WTC11 (cell line): ENCODE measurements at regions not wholly inside any gene's neighbourhood (a gene's known extent, or its start where the extent isn't known, plus 50 kb on each side); places are given as distances from the start of the nearest gene placed in this dataset.

Experiments
- CREM ChIP-seq: sonication (generic); formaldehyde crosslinking; IDR thresholded peaks from 2 replicates; pipeline ENCODE4 v1.8.1; 2022; ENCODE audit warnings: mild to moderate bottlenecking, missing genetic modification reagents, moderate library complexity
- ESRRA ChIP-seq: sonication (generic); formaldehyde crosslinking; IDR thresholded peaks from 2 replicates; pipeline ENCODE4 v1.8.1; 2022; ENCODE audit warnings: mild to moderate bottlenecking, missing genetic modification reagents, borderline replicate concordance
- NR1H2 ChIP-seq: sonication (generic); formaldehyde crosslinking; IDR thresholded peaks from 2 replicates; pipeline ENCODE4 v1.9.0; 2021; ENCODE audit warnings: mild to moderate bottlenecking, moderate library complexity, missing genetic modification reagents
- NR2C2 ChIP-seq: sonication (generic); formaldehyde crosslinking; IDR thresholded peaks from 2 replicates; pipeline ENCODE4 v1.8.0; 2022; ENCODE audit warnings: mild to moderate bottlenecking, missing genetic modification reagents
- OVOL2 ChIP-seq: fragments of 250-450 bp; sonication (Bioruptor Pico); IDR thresholded peaks from 2 replicates; pipeline ENCODE4 v1.9.0; 2021; ENCODE audit warnings: mild to moderate bottlenecking, borderline replicate concordance
- TF ChIP-seq, protein P1 (sequence below): sonication (generic); formaldehyde crosslinking; IDR thresholded peaks from 2 replicates; pipeline ENCODE4 v1.8.1; 2023; ENCODE audit warnings: mild to moderate bottlenecking, missing genetic modification reagents, borderline replicate concordance
- TF ChIP-seq, protein P2 (sequence below): fragments of 200-600 bp; IDR thresholded peaks from 2 replicates; pipeline ENCODE4 v1.8.0; 2022; ENCODE audit warnings: antibody characterized with exemption
- TF ChIP-seq, protein P3 (sequence below): sonication (generic); formaldehyde crosslinking; IDR thresholded peaks from 2 replicates; pipeline ENCODE4 v1.8.0; 2022; ENCODE audit warnings: mild to moderate bottlenecking, missing genetic modification reagents
- TF ChIP-seq, protein P4 (sequence below): sonication (generic); formaldehyde crosslinking; IDR thresholded peaks from 2 replicates; pipeline ENCODE4 v1.8.0; 2022; ENCODE audit warnings: mild to moderate bottlenecking, missing genetic modification reagents
- TF ChIP-seq, protein P5 (sequence below): sonication (generic); formaldehyde crosslinking; IDR thresholded peaks from 2 replicates; pipeline ENCODE4 v1.8.1; 2022; ENCODE audit warnings: low read depth, mild to moderate bottlenecking, moderate library complexity, missing genetic modification reagents, borderline replicate concordance
- TF ChIP-seq, protein P6 (sequence below): fragments of 250-450 bp; sonication (Bioruptor Pico); IDR thresholded peaks from 2 replicates; pipeline ENCODE4 v1.9.0; 2021; ENCODE audit warnings: mild to moderate bottlenecking, borderline replicate concordance

DNA sequence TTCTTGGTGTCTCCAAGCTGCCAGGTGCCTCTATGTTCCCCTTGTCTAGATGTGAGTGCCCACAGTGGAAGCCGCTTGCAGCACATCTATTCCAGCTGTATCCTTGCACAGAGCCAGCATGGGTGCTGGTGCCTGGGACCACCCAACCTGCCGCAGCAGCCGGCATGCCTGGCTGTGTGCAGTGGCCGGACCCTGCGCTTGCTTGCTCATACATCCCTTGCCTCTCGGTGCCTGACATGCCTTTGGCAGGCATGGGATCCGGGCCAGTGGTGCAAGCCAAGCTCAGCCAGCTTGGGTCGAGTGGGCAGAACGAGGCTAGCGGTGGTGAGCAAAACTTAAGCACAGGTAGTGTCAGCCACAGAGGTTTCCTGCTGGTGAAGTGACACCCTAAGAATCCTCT, 355.1 kb downstream of the TLL1 start:
- TF ChIP-seq, protein P1, sequence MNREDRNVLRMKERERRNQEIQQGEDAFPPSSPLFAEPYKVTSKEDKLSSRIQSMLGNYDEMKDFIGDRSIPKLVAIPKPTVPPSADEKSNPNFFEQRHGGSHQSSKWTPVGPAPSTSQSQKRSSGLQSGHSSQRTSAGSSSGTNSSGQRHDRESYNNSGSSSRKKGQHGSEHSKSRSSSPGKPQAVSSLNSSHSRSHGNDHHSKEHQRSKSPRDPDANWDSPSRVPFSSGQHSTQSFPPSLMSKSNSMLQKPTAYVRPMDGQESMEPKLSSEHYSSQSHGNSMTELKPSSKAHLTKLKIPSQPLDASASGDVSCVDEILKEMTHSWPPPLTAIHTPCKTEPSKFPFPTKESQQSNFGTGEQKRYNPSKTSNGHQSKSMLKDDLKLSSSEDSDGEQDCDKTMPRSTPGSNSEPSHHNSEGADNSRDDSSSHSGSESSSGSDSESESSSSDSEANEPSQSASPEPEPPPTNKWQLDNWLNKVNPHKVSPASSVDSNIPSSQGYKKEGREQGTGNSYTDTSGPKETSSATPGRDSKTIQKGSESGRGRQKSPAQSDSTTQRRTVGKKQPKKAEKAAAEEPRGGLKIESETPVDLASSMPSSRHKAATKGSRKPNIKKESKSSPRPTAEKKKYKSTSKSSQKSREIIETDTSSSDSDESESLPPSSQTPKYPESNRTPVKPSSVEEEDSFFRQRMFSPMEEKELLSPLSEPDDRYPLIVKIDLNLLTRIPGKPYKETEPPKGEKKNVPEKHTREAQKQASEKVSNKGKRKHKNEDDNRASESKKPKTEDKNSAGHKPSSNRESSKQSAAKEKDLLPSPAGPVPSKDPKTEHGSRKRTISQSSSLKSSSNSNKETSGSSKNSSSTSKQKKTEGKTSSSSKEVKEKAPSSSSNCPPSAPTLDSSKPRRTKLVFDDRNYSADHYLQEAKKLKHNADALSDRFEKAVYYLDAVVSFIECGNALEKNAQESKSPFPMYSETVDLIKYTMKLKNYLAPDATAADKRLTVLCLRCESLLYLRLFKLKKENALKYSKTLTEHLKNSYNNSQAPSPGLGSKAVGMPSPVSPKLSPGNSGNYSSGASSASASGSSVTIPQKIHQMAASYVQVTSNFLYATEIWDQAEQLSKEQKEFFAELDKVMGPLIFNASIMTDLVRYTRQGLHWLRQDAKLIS: no peak
- TF ChIP-seq CREM (CRISPR knock-in tag) (no peak), NR1H2 (no peak), OVOL2 (no peak), NR2C2 (CRISPR knock-in tag) (no peak), ESRRA (CRISPR knock-in tag) (no peak)
- TF ChIP-seq, protein P2, sequence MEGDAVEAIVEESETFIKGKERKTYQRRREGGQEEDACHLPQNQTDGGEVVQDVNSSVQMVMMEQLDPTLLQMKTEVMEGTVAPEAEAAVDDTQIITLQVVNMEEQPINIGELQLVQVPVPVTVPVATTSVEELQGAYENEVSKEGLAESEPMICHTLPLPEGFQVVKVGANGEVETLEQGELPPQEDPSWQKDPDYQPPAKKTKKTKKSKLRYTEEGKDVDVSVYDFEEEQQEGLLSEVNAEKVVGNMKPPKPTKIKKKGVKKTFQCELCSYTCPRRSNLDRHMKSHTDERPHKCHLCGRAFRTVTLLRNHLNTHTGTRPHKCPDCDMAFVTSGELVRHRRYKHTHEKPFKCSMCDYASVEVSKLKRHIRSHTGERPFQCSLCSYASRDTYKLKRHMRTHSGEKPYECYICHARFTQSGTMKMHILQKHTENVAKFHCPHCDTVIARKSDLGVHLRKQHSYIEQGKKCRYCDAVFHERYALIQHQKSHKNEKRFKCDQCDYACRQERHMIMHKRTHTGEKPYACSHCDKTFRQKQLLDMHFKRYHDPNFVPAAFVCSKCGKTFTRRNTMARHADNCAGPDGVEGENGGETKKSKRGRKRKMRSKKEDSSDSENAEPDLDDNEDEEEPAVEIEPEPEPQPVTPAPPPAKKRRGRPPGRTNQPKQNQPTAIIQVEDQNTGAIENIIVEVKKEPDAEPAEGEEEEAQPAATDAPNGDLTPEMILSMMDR: no peak
- TF ChIP-seq, protein P3, sequence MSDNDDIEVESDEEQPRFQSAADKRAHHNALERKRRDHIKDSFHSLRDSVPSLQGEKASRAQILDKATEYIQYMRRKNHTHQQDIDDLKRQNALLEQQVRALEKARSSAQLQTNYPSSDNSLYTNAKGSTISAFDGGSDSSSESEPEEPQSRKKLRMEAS (CRISPR knock-in tag): no peak
- TF ChIP-seq, protein P4, sequence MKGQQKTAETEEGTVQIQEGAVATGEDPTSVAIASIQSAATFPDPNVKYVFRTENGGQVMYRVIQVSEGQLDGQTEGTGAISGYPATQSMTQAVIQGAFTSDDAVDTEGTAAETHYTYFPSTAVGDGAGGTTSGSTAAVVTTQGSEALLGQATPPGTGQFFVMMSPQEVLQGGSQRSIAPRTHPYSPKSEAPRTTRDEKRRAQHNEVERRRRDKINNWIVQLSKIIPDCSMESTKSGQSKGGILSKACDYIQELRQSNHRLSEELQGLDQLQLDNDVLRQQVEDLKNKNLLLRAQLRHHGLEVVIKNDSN (CRISPR knock-in tag): no peak
- TF ChIP-seq, protein P5, sequence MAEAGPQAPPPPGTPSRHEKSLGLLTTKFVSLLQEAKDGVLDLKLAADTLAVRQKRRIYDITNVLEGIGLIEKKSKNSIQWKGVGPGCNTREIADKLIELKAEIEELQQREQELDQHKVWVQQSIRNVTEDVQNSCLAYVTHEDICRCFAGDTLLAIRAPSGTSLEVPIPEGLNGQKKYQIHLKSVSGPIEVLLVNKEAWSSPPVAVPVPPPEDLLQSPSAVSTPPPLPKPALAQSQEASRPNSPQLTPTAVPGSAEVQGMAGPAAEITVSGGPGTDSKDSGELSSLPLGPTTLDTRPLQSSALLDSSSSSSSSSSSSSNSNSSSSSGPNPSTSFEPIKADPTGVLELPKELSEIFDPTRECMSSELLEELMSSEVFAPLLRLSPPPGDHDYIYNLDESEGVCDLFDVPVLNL (CRISPR knock-in tag): no peak
- TF ChIP-seq, protein P6, sequence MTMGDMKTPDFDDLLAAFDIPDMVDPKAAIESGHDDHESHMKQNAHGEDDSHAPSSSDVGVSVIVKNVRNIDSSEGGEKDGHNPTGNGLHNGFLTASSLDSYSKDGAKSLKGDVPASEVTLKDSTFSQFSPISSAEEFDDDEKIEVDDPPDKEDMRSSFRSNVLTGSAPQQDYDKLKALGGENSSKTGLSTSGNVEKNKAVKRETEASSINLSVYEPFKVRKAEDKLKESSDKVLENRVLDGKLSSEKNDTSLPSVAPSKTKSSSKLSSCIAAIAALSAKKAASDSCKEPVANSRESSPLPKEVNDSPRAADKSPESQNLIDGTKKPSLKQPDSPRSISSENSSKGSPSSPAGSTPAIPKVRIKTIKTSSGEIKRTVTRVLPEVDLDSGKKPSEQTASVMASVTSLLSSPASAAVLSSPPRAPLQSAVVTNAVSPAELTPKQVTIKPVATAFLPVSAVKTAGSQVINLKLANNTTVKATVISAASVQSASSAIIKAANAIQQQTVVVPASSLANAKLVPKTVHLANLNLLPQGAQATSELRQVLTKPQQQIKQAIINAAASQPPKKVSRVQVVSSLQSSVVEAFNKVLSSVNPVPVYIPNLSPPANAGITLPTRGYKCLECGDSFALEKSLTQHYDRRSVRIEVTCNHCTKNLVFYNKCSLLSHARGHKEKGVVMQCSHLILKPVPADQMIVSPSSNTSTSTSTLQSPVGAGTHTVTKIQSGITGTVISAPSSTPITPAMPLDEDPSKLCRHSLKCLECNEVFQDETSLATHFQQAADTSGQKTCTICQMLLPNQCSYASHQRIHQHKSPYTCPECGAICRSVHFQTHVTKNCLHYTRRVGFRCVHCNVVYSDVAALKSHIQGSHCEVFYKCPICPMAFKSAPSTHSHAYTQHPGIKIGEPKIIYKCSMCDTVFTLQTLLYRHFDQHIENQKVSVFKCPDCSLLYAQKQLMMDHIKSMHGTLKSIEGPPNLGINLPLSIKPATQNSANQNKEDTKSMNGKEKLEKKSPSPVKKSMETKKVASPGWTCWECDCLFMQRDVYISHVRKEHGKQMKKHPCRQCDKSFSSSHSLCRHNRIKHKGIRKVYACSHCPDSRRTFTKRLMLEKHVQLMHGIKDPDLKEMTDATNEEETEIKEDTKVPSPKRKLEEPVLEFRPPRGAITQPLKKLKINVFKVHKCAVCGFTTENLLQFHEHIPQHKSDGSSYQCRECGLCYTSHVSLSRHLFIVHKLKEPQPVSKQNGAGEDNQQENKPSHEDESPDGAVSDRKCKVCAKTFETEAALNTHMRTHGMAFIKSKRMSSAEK (CRISPR knock-in tag): no peak
